ENCODE measurements at regions not wholly inside any gene's neighbourhood (a gene's known extent, or its start where the extent isn't known, plus 50 kb on each side); places are given as distances from the start of the nearest gene placed in this dataset.
A peak's percentile ranks its signal among the peaks of the same experiment; 100 is the strongest.

GRCh38 chr6:40899684-40900155 lies 139.3 kb downstream of the UNC5CL start (continued):
- peak; percentile 91 for TF ChIP-seq ZNF761 (CRISPR knock-in tag; conservative IDR thresholded peaks at IDR 0.05)
- TF ChIP-seq, protein P1, sequence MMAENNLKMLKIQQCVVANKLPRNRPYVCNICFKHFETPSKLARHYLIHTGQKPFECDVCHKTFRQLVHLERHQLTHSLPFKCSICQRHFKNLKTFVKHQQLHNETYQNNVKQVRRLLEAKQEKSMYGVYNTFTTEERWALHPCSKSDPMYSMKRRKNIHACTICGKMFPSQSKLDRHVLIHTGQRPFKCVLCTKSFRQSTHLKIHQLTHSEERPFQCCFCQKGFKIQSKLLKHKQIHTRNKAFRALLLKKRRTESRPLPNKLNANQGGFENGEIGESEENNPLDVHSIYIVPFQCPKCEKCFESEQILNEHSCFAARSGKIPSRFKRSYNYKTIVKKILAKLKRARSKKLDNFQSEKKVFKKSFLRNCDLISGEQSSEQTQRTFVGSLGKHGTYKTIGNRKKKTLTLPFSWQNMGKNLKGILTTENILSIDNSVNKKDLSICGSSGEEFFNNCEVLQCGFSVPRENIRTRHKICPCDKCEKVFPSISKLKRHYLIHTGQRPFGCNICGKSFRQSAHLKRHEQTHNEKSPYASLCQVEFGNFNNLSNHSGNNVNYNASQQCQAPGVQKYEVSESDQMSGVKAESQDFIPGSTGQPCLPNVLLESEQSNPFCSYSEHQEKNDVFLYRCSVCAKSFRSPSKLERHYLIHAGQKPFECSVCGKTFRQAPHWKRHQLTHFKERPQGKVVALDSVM (CRISPR knock-in tag; IDR thresholded peaks at IDR 0.05), result no peak
- peak; percentile 84 for TF ChIP-seq ASH2L (IDR thresholded peaks at IDR 0.05; ENCODE audit: insufficient read length, low read depth, low read length)
- peak; percentile 83; the same call in 1 of the 2 replicates for TF ChIP-seq ZKSCAN8 (CRISPR knock-in tag; IDR thresholded peaks at IDR 0.05; ENCODE audit: borderline replicate concordance)
- TF ChIP-seq ZSCAN31 (CRISPR knock-in tag; IDR thresholded peaks at IDR 0.05; ENCODE audit: low read depth), result 0 out of 2 replicates have a peak, but pooled peaks have one; percentile 41
- TF ChIP-seq TBX2 (CRISPR knock-in tag; IDR thresholded peaks at IDR 0.05; ENCODE audit: borderline replicate concordance), result peak; percentile 97
- TF ChIP-seq ZSCAN22 (CRISPR knock-in tag; IDR thresholded peaks at IDR 0.05), result no peak
- TF ChIP-seq HNF4A (CRISPR knock-in tag; IDR thresholded peaks at IDR 0.05), result peak; percentile 89
- 0 out of 2 replicates have a peak, but pooled peaks have one; percentile 35 for TF ChIP-seq ZNF619 (CRISPR knock-in tag; IDR thresholded peaks at IDR 0.05)
- TF ChIP-seq ZBTB43 (CRISPR knock-in tag; conservative IDR thresholded peaks at IDR 0.05), result peak; percentile 52; the same call in 1 of the 2 replicates
- TF ChIP-seq, protein P2, sequence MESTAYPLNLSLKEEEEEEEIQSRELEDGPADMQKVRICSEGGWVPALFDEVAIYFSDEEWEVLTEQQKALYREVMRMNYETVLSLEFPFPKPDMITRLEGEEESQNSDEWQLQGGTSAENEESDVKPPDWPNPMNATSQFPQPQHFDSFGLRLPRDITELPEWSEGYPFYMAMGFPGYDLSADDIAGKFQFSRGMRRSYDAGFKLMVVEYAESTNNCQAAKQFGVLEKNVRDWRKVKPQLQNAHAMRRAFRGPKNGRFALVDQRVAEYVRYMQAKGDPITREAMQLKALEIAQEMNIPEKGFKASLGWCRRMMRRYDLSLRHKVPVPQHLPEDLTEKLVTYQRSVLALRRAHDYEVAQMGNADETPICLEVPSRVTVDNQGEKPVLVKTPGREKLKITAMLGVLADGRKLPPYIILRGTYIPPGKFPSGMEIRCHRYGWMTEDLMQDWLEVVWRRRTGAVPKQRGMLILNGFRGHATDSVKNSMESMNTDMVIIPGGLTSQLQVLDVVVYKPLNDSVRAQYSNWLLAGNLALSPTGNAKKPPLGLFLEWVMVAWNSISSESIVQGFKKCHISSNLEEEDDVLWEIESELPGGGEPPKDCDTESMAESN (CRISPR knock-in tag; conservative IDR thresholded peaks at IDR 0.05), result 0 out of 2 replicates have a peak, but pooled peaks have one; percentile 44
- peak; percentile 44; the same call in 1 of the 2 replicates for TF ChIP-seq MYC (CRISPR knock-in tag; IDR thresholded peaks at IDR 0.05; ENCODE audit: borderline replicate concordance)
- no peak for TF ChIP-seq ZNF317 (CRISPR knock-in tag; IDR thresholded peaks at IDR 0.05)
- no peak for TF ChIP-seq ZNF274 (CRISPR knock-in tag; IDR thresholded peaks at IDR 0.05)
- 0 out of 2 replicates have a peak, but pooled peaks have one; percentile 45 for TF ChIP-seq HNRNPL (IDR thresholded peaks at IDR 0.05; ENCODE audit: low read depth, low read length)
- TF ChIP-seq NKX3-1 (CRISPR knock-in tag; IDR thresholded peaks at IDR 0.05), result no peak
- no peak for TF ChIP-seq ATF7-NPFF (CRISPR knock-in tag; IDR thresholded peaks at IDR 0.05; ENCODE audit: low read depth)
- no peak for TF ChIP-seq AGO2 (optimal IDR thresholded peaks at IDR 0.05; ENCODE audit: low read depth, low read length)
- TF ChIP-seq ZNF264 (CRISPR knock-in tag; IDR thresholded peaks at IDR 0.05), result peak; percentile 16; the same call in 1 of the 2 replicates
- peak; percentile 98 for TF ChIP-seq PHF21A (CRISPR knock-in tag; IDR thresholded peaks at IDR 0.05)
- TF ChIP-seq, protein P3, sequence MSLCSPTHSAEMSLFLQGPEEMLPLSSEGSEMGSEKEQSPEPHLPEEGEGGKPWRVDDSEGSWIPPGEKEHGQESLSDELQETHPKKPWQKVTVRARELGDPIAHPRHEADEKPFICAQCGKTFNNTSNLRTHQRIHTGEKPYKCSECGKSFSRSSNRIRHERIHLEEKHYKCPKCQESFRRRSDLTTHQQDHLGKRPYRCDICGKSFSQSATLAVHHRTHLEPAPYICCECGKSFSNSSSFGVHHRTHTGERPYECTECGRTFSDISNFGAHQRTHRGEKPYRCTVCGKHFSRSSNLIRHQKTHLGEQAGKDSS (CRISPR knock-in tag; IDR thresholded peaks at IDR 0.05; ENCODE audit: borderline replicate concordance, low read depth), result peak; percentile 38; the same call in 1 of the 2 replicates
- peak; percentile 86 for TF ChIP-seq ZSCAN29 (CRISPR knock-in tag; conservative IDR thresholded peaks at IDR 0.05)
- TF ChIP-seq HNRNPLL (IDR thresholded peaks at IDR 0.05; ENCODE audit: low read depth, low read length, poor library complexity, severe bottlenecking), result no peak
- TF ChIP-seq SIX1 (CRISPR knock-in tag; IDR thresholded peaks at IDR 0.05; ENCODE audit: borderline replicate concordance), result peak; percentile 64; the same call in 1 of the 2 replicates
